ENCODE measurements at regions not wholly inside any gene's neighbourhood (a gene's known extent, or its start where the extent isn't known, plus 50 kb on each side); places are given as distances from the start of the nearest gene placed in this dataset.
"Not testable (repeated sequence)": the region's sequence is repeated elsewhere in the genome, so short reads cannot be mapped to it uniquely, and the experiment has no call there.

DNA sequence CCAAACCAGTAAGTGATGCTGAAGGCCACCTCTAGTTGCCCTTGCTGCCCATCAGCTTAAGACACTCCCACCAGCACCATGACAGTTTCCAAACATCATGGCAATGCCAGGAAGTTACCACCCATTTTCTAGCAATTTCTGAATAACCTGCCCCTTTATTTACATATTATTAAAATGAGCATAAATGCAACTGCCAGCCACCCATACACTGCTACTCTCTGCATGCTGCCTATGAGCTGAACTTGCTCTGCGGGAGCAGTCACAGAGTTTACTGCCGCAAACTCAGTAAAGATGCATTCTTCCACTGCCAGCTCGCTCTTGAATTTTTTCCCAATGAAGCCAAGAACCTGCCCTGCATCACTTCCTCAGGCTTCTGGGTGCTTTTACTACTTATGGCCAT is 212.6 kb downstream of the SH2D4B start:
- no peak for DNase-seq (ENCODE audit: low read depth)

DNA sequence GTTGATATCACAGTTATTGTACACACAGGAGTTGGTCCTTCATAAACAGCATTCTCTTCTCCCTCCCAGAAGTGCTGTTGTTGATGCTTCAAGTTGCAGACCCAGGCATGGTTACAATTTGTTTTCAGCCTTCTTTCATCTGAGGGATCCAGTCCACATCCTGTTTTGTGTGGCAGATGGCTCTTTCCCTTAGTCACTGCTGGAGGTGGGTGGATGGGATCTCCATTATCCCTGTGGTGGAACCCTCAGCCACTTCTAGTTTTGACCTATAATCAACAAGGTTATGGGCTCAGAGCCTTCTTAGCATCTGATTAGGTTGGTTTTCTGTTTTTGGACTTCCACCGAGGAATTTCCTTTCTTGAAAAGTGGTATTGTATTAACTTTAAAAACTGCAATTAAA is 214.2 kb downstream of the SH2D4B start:
- DNase-seq (ENCODE audit: low read depth), result no peak

DNA sequence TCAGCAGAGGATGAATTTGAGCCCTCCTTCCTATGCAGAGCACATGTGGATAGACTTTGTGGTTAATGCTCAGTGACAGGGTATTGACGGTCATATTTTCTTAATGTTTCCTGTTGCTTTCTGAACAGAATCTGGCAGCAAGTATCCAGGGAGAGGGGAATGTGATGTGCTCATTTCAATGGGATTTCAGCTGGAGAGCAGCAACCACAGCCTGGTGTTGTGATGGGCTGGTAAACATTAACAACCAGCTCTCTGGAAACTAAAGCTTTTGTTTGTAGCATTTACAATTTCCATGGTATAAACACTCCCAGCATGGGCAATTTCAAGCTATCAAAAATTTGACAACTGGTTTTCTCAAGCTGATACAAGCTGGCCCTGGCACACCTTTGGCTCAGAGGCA is 215.9 kb downstream of the SH2D4B start:
- DNase-seq (ENCODE audit: low read depth), result no peak

DNA sequence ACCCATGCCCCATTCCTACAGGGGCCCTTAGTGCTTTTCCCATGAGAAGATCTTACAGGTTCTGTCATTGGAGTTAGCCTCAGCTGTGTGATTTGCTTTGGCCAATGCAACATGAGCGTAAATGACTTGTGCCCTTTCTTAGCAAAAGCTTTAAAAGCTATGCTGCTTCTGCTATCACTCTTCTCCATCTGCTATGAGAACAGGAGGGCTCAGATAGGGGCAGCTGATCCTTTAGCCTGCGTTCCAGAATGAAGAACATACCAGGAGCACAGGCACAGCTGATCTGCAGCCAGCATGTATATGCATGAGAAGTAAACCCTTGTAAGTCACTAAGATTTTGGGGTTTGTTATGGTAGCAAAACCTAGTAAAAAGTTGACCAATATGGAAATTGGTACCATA is 218.2 kb downstream of the SH2D4B start:
- no peak for DNase-seq (ENCODE audit: low read depth)

DNA sequence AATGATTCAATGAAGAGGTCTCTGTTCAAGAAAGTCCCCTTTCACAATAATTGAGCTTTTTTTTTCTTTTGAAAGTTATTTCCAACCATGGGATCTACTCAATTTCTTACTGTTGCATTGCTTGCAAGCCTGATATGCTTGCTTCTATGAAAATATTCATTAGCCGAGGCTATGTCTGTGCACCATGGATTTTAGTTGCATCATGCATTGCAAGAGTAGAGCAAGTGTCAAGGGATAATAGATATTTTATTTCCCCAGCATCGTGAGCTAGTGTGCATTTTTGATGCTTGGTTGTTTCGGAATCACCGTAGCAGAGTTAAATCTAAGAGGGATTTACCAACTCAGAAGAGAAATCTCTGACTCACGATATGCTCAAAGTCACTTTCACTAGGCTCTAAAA is 222.0 kb downstream of the SH2D4B start:
- no peak for DNase-seq (ENCODE audit: low read depth)

DNA sequence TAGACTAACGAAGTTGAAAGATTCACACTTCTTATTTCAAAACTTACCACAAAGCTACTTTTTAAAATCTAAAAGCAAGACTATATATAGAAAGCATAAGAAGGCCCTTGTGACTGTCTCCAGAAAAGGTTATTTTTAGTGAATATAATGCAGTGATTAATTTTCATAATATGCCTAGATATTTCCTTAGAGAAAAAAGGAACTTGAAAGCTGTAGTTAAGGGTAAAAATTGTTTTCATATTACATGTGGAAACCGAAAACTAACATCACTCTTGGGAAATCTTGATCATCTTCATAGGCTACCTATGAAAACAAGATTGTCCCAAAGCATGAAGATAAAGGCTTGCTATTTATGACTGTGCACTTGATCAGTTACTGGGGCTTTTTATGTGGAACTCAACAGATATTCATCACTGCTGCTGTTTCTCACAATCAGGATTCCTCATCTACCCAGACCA is 223.2 kb downstream of the SH2D4B start:
- no peak for DNase-seq (ENCODE audit: low read depth)

DNA sequence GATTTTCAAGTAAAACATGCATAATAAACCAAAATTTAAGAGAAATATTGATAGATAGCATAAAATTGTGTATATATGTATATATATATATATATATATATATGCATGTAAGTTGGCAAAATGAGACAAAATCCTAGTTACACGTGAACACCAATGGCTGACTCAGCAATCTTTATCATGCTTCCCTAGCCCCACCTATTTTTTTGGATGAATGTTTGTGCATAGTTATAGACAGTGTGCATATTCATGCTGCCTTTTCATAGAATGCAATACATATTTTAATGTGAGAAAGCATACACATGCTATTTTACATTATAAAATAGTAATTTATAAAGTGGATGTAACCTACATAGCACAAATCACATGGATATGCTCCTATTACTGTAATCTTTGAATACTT is 230.3 kb downstream of the SH2D4B start:
- no peak for DNase-seq (ENCODE audit: low read depth)

DNA sequence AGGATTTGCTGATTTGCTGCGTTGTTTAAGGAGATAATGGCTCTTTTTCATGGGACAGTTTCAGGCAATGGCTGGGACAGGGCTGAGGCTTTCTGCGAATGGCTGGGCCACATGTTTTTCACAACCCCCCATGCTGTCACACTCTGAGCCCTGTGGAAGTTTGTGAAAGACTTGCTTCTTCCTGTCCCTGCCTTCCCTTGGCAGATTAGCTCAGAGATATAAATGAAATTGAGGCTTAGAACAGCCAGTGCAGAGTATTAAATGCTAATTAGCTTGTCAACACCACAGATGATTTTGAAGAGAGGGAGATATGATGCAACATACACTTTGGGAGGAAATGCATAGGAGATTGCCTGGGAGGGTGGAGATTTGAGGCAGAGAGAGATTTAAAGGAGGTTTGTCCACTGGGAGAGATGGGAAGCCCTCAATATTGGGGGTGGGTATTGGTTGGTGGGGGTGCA is 232.0 kb downstream of the SH2D4B start:
- no peak for DNase-seq (ENCODE audit: low read depth)

DNA sequence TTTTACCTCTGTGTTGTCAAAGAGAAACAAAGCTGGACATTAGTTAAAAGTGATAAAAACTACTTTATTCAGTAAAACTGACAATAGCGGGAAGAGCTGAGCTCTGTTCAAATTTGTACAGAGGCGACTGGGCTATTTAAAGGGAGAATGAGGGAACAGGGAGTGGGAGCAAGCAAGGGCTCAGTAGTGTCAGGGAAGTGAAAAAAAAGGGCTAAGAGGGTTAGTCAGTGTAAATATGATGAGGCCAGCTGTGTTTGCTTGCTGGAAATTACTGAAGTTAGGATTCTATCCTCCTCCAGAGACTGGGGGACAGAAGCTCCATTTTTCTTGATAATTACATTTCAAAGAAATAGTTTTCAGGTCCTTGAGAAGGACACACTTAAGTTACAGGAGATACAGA is 232.5 kb downstream of the SH2D4B start:
- no peak for DNase-seq (ENCODE audit: low read depth)

DNA sequence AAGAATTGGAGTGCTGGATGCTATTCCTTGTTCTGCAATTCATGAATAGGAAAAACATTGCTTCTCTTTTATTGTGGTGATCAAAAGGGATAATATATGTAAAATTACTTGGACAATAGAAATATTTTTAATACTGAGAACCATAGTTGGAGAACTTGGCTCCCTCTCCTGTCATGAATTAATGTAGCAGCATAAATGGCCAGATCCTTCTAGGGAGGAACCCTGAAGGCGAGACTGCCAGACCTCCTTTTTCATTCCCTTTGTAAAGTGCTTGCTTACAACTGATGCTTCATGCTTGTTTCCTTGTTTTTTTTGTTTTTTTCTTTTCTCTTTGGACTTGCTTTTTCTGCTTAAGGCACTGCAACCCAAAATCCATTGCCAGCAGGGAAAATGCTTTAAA is 233.6 kb downstream of the SH2D4B start:
- DNase-seq (ENCODE audit: low read depth), result no peak

DNA sequence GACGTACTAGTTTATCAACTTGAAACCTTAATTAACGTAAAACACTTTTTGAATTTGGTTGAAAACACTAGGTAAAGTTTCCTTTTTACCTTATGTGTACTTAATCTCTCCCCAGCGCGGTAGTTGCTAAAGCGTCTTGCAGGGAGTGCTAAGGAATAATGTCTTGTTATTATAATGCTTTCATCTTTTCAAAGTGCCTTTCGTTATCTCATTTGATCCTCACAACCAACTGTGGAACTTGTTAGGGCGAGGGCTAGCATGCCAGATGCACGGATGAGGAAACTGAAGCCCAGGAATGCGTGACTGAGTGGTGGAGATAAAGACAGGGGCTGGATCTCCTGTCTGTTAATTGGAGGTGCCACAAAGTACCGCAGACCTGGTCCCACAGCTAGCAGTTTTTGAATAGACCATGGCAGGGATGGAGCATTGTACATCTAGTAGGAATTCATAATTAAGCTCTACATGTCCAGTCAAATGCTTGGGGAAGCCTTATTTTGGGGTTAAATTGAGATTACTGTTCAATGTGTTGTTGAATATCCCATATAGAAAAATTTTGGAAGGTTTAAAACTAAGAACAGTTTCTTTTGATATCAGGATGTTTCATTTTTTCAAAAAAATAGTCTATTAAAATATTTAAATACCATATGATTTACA is 234.3 kb downstream of the SH2D4B start:
- no peak for DNase-seq (ENCODE audit: low read depth)

DNA sequence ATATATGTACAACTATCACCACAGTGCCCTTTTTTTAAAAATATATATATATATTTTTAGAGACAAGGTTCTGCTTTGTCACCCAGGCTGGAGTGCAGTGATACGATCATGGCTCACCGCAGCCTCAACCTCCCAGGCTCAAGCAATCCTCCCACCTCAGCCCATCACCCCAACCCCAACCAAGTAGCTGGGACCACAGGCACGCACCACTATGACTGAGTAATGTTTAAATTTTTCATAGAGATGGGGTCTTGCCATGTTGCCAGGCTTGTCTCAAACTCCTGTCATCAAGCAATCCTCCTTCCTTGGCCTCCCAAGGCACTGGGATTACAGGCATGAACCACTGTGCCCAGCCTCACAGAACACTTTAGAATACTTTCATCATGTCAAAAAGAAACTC is 234.9 kb downstream of the SH2D4B start:
- no peak for DNase-seq (ENCODE audit: low read depth)

DNA sequence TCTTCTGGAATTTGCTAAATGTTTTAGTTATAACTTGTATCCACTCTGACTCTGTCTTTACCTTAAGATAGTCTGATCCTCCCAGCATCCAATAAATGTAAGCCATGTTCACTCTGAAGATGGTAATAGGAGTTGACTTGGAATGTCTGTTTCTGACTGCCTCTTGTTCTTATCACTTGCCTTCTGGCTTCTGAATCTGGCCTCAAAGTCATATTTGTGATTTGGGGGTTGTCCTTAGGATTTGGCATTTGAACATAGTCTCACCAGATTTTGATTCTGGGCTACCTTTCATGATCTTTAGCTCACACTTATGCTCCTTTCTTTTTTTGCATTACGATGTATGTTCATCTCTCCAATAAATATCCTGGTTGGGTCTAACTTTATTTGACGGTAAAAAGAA is 247.0 kb downstream of the SH2D4B start:
- no peak for DNase-seq (ENCODE audit: low read depth)

DNA sequence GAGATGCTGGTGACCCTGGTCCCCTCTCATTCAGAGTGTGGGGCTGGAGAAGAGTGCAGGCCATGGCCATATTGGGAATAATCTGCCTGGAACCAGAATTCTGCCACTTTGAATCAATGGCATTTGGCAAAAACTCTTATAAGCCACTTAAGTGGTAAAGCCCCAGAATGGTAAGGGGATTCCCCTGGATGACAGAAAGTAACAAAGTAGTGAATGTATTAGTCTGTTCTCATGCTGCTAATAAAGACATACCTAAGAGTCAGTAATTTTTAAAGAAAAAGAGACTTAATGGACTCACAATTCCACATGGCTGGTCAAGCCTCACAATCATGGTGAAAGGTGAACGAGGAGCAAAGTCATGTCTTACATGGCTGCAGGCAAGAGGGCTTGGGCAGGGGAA is 248.6 kb downstream of the SH2D4B start:
- no peak for DNase-seq (ENCODE audit: low read depth)

DNA sequence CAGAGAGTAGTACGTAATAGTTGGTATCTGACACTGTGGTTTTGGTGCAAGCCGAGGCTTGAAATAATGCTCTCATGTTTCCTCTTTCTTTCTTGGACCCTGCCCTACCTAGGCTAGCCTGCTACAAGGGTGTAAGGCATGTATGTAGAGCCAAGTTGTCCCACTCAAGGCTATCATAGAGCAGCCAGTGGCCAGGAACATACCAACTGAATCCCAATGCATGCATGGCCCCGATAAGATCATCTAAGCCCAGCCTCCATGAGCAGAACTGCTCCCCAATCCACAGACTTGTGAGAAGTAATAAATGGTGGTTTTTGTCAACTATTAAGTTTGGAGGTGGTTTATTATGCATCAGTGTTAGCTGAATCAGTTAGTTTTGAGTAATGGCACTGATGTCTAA is 250.2 kb downstream of the SH2D4B start:
- DNase-seq (ENCODE audit: low read depth), result no peak

DNA sequence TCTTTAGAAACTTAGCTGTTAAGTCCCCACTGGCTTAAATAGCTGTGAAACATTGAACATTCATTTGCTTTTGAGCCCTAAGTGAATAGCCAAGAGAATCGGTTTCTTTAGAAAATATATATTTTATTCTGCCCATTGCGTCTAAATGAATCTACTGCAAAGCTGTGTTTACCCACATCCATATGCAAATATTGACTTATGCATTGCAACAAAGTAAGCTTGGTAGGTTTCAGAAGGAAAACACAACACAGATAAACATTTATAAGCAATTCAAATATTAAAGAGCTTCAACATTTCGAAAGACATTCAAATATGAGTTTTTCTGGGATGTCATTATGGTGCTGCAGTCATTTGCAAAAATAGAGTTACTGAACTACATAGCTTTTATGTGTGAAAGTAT is 257.3 kb downstream of the SH2D4B start:
- DNase-seq (ENCODE audit: low read depth), result no peak

DNA sequence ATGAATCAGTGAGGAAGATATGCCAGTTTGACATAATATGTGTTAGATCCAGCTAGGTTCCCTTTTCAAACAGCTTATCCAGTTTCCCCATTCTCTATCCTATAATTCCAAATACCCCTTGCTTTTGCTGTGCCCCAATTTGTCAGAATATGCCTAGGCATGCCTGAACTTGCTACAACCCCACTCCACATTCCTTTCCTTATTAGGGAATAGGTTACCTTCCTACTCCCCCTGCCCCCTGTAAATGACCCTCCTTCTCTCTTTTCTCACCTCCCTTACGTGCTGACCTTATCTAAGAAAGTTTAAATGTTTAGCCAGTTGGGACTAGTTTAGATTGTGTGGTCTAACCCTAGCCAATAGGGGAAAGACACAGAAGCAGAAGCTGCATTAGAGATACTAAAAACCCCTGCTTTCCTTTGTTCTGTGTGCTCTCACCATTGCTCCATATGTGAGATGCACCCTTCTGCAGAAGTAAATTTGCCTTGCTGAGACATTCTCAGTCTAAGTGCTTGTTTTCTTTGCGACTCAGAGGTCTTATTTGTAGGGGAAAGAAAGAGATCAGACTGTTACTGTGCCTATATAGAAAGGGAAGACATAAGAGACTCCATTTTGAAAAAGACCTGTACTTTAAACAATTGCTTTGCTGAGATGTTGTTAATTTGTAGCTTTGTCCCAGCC is 267.8 kb downstream of the SH2D4B start:
- DNase-seq (ENCODE audit: low read depth), result no peak

DNA sequence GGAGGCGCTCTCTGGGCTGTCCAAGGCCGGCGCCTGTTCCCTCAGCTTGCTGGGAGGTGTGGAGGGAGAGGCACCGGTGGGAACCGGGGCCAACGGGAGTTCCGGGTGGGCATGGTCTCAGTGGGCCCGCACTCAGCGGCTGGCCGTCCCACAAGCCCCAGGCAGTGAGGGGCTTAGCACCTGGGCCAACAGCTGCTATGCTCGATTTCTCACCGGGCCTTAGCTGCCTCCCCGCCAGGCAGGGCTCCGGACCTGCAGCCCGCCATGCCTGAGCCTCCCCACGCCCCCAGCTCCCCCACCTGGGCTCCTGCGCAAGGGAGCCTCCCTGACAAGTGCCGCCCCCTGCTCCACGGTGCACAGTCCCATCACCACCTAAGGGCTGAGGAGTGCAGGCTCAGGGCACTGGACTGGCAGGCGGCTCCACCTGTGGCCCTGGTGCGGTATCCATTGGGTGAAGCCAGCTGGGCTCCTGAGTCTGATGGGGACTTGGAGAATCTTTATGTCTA is 276.5 kb downstream of the SH2D4B start:
- DNase-seq (ENCODE audit: low read depth), result no peak

DNA sequence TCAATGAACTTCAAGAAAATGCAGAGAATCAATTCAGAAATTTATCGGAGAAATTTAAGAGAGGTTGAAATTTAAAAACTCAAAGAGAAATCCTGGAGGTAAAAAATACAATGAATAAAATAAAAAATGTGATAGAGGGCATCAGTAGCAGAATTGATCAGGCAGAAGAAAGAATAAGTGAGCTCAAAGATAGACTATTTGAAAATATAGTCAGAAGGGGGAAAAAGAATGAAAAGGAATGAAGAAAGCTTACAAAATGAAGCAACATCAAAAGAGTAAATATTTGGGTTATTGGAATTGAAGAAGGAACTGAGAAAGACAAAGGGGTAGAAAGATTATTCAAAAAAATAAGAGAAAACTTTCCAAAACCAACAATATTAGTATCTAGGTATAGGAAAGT is 291.4 kb downstream of the SH2D4B start:
- no peak for DNase-seq (ENCODE audit: low read depth)

DNA sequence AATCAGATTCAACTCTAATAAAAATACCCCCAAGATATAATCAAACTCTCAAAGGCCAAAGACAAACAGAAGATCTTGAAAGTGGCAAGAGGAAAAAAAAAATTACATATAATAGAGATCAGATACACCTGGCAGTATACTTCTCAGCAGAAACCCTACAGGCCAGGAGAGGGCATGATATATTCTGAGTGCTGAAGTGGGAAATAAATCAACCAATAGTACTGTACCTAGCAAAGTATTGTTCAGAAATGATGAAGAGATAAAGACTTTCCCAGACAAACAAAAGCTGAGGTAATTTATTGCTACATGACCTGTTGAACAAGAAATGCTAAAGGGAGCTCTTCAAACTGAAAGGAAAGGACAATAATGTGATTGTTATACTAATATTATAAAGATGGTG is 291.9 kb downstream of the SH2D4B start:
- no peak for DNase-seq (ENCODE audit: low read depth)

DNA sequence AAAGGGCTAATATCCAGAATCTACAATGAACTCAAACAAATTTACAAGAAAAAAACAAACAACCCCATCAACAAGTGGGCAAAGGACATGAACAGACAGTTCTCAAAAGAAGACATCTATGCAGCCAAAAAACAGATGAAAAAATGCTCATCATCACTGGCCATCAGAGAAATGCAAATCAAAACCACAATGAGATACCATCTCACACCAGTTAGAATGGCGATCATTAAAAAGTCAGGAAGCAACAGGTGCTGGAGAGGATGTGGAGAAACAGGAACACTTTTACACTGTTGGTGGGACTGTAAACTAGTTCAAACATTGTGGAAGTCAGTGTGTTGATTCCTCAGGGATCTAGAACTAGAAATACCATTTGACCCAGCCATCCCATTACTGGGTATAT is 295.0 kb downstream of the SH2D4B start:
- DNase-seq (ENCODE audit: low read depth), result not testable (repeated sequence)

DNA sequence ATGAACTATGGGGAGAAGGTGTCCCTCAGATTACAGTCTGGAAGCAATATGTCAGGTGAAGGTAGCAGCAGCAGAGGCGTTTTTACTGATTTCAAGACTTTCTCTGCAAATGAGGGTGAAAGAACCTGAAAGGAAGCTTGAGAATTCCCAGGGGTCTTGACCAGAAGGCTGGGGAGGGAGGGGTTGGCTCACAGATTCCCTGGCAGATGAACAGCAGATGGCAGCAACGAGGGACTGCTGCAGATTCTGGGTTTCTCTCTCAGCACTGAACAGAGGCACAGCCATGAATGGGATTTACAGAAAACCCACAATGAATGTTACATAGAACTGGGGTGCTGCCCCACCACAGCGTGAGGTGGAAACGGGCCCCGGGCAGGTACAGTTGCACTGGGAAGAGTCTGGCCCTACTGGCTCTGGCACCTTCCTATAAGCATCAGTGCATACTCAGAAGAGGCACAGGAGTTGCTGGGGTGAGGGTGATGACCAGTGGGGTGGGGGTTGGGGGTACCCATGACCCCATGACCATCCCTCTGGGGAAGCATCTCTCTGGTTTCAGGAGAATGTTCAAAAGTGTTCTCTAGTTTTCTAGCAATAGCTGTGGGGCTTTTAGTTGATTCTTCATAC is 317.8 kb downstream of the SH2D4B start:
- peak; percentile 5 for DNase-seq (ENCODE audit: low read depth)

DNA sequence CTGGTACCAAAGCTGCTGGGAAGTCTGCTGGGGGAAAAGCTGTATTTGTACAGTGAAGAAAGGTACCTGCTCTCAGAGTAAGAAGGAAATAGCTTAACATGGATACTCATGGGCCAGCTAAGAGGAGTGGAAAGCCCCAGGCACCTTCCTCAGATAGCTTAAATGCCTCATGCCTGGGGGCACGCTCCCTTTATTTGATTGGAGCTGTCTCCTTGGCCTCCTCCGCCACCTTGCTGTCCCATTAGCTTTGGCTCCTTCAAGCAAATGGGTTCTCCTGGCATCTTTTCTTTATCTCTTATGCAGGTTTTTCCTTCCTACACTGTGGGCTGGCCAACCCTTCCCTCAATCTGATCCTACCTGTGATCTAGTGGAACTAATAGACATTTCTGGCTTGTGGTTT is 318.5 kb downstream of the SH2D4B start:
- DNase-seq (ENCODE audit: low read depth), result no peak
